Medulla oblongata (tissue), 1 donor: ENCODE measurements at regions not wholly inside any gene's neighbourhood (a gene's known extent, or its start where the extent isn't known, plus 50 kb on each side); places are given as distances from the start of the nearest gene placed in this dataset.

Experiments
- DNase-seq: peaks from one replicate; pipeline ENCODE4 v3.0.0-alpha.2; 2015; ENCODE audit errors: extremely low spot score

- no peak for DNase-seq
Observed at GRCh38 chr18:73859837-73860397, 287.7 kb downstream of the FBXO15 start.

GRCh38 chr18:73852789-73853549 lies 294.7 kb downstream of the FBXO15 start:
- no peak for DNase-seq

GRCh38 chr18:73850782-73851181 lies 296.9 kb downstream of the FBXO15 start:
- no peak for DNase-seq

GRCh38 chr18:73848656-73849055 lies 299.0 kb downstream of the FBXO15 start:
- no peak for DNase-seq

DNA sequence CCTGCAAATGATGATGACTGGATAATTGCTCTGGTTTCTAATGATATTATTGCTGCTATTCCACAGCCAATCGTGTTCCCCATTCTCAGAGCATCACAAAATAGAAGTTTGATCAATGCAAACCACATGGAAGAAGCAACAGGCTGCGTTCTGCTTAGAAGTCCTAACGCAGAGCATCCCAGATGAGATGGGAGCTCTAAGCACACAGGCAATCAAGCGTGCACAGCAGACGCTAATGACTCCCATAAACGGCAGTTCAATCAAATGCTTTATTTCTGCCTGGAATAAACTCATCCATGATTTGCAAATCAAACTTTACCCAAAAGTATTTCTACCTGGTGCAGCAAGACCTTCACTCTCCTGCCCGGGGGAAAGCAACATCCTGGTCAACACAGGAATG lies 304.2 kb downstream of the FBXO15 start:
- DNase-seq, result no peak

DNA sequence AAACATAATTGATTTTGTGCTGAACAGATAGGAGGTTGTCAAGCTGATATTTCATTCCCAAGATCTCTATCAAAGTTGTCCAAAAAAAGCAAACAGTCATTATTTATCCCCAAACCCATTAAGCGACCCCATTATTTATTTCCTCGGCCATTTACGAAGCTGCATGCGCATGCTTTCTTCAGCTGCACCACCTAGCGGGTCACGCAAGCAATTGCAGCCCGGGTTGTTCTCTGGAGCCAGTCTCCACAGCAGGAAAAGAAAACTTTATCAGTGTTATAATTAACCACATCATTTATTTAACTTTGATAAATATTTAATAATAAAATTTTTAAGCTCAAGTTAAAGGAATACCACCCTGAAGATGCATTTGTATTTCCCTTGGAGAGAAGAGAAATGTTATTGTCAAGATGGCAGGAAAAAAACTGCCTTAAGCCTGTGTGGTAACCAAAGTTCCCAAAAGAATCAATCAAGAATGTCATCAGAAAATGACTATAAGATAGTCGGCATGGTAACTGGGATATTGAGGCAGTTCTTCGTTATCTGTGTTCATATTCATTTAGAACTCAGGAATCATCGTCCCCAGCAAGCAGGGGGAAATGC lies 304.7 kb downstream of the FBXO15 start:
- peak; percentile 78 for DNase-seq

GRCh38 chr18:73841661-73842060 lies 306.0 kb downstream of the FBXO15 start:
- no peak for DNase-seq

DNA sequence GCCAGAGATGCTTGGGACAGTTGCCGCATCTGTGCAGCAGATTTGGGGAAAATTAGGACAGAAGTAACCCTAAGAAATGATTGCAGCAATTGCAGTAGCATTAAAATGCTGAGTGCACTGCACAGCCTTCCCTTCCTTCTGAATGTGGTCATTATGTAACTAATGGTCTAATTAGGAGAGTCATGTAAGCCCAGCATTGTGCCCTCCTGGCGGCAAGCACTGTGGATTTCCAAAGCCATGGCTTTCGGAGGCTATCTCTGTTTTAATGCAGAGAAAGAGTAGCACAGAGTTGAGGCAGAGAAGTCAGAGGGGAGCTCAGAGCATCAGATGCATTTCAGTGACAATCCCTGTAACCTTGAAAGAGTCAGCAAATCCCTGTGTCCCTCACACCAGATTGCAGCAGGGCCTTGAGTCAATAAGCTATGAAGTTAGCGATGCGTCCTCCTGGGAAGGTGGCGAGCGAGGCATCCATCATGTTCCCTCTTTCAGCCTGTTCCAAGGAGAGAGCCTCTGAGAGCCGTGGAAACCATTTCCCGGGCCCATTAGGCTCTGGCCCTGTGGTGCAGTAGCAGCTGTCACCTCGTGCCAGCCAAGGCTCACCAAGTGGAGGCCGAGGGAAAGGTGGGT lies 307.2 kb downstream of the FBXO15 start:
- DNase-seq, result peak; percentile 58

GRCh38 chr18:73839441-73839840 lies 308.2 kb downstream of the FBXO15 start:
- no peak for DNase-seq

- DNase-seq, result no peak
Observed at GRCh38 chr18:73838107-73838506, 309.5 kb downstream of the FBXO15 start.

GRCh38 chr18:73835656-73836364 lies 311.8 kb downstream of the FBXO15 start:
- DNase-seq, result no peak

GRCh38 chr18:73835039-73835438 lies 312.6 kb downstream of the FBXO15 start:
- no peak for DNase-seq

GRCh38 chr18:73831688-73832087 lies 315.9 kb downstream of the FBXO15 start:
- no peak for DNase-seq

- DNase-seq, result no peak
Observed at GRCh38 chr18:73829146-73829545, 318.5 kb downstream of the FBXO15 start.

DNA sequence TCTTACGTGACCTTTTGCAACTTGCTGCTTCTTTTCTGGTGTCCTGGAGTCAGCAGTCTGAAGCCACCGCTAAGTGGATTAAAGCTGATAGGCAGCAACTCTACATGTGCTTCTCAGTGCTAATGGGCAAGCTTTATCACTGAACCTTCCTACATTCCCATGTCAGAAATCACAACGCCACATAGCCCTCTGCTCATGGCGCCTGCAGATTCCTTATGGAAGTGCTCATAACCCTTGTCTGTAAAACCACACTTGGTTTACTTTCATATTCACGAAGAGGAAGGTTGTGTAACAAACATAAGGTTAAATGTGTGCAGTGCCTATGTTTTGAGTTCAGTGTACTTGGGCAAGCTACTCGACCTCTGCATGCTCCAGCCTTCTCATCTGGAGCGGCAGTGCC lies 319.8 kb downstream of the FBXO15 start:
- no peak for DNase-seq

DNA sequence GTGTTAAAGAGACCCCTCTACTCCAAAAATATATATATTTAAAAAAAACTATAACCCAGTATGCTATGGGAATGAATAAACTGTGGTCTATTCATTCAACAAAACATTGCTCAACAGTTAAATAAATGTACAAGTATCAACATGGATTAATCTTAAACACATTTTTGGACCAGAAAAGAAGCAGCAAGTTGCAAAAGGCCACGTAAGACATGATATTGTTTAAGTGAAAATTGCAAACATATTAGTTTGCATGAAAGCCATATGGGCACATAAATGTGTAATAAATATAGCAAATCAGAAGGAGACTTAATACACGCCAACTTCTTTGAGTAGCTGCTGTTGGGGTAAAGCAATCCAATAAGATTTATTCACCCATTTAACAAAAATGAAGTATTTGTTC lies 321.5 kb downstream of the FBXO15 start:
- no peak for DNase-seq

- no peak for DNase-seq
Observed at GRCh38 chr18:73824671-73825070, 323.0 kb downstream of the FBXO15 start.

DNA sequence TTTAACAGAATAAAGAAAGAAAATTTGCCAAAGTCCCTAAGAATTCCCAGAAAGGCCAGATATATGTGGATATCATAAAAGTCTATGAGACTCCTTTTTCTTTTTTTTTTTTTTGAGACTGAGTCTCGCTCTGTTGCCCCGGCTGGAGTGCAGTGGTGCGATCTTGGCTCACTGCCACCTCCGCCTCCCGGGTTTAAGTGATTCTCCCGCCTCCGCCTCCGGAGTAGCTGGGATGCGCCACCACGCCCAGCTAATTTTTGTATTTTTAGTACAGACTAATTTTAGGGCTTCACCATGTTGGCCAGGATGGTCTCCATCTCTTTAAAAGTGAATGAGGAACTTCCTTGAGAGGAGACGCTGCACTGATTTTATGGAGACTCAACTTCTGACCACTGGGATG lies 335.2 kb downstream of the FBXO15 start:
- DNase-seq, result no peak

- DNase-seq, result no peak
Observed at GRCh38 chr18:73807551-73808192, 340.0 kb downstream of the FBXO15 start.

DNA sequence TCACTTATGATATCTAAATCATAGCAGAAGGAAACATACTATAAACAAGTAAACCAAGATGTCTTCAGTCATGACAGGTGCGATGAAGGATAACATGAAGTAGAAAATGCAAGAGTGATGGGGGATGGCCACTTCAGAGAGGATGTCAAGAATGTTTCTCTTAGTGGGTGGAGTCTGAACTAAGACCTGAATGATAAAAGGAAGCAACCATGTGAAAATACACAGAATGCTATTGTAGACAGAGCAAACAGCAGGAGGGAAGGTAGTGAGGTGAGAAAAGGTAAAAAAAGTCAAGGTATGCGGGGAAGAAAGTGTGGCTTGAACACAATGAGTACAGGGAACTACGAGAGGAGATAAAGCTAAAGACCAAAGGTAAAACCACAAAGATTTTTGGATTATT lies 341.6 kb downstream of the FBXO15 start:
- DNase-seq, result no peak

DNA sequence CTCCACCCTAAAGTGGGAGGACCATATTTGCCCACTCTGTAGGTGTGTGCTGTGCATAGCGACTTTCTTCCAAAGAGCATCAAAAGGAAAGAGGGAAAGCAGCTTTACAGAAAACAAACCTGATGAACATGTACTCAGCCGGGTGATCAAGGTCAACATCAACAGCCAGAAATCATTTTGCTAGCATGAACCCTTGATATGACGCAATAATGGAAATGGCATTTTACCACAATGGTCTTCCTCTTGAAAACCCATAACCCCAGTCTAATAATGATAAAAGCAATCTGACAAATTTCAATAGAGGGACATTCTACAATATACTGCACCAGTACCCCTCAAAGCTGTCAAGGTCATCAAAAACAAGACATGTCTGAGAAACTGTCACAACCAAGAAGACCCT lies 350.2 kb downstream of the FBXO15 start:
- no peak for DNase-seq

- DNase-seq, result no peak
Observed at GRCh38 chr18:73793386-73793785, 354.2 kb downstream of the FBXO15 start.
